HCT116 (cell line): ENCODE measurements at regions not wholly inside any gene's neighbourhood (a gene's known extent, or its start where the extent isn't known, plus 50 kb on each side); places are given as distances from the start of the nearest gene placed in this dataset.

Experiments
- ATAC-seq: fragments of 200-7000 bp; cut with Tn5 transposase; 2 replicates; pipeline ENCODE4 v1.9.1; 2020; ENCODE audit warnings: mild to moderate bottlenecking, moderate library complexity
- BruUV-seq: library from RNA; stranded (reverse); fragments of 400-500 nt; replicated peaks from 2 replicates; lab custom pipeline; 2021; lab: Mats Ljungman, UMichigan
- CTCF ChIA-PET: fragments of 300-600 bp; sonication (Branson Sonifier 250); formaldehyde crosslinking; loops from one replicate; lab custom pipeline; 2021; ENCODE audit warnings: antibody characterized with exemption; lab: Charles Lee
- POLR2A ChIA-PET: fragments of 300-600, 350-600 bp; sonication (Branson Sonifier 250); formaldehyde crosslinking; loops from one replicate; lab custom pipeline; 2021; ENCODE audit warnings: antibody characterized with exemption; lab: Charles Lee
- RAD21 ChIA-PET, 2 experiments: fragments of 300-600 bp; sonication (Branson Sonifier 250); formaldehyde crosslinking; loops; one replicate each; lab custom pipeline; 2023; ENCODE audit warnings: low total read pairs in 2 of 2; ENCODE audit not compliant: uncharacterized antibody in 2 of 2, unreplicated experiment in 2 of 2, low non-redundant PET in 1 of 2; lab: Charles Lee
- DNase-seq: peaks from one replicate; pipeline ENCODE4 v3.0.0-alpha.2; 2010; ENCODE audit warnings: low read depth, low spot score
- H2AFZ ChIP-seq: fragments of 200-600 bp; shearing (Covaris generic), sonication (generic); 2 replicates; pipeline ENCODE4 v1.6.1; 2017; ENCODE audit warnings: low read depth, mixed run types, mixed read lengths, antibody characterized with exemption, low read length; ENCODE audit not compliant: poor library complexity, severe bottlenecking
- H3K27ac ChIP-seq: 2 replicates; pipeline ENCODE4 v1.5.1; 2012; ENCODE audit warnings: low read depth, low read length
- H3K27me3 ChIP-seq: fragments of 200-600 bp; sonication (generic); 2 replicates; pipeline ENCODE4 v1.6.1; 2016; ENCODE audit warnings: mixed run types, low read length, mixed read lengths; ENCODE audit not compliant: insufficient read depth
- H3K36me3 ChIP-seq, 2 experiments: fragments of 200-500 bp in 1 of 2; fragments of 200-600 bp in 1 of 2; sonication (Bioruptor generic) in 1 of 2; sonication (generic) in 1 of 2; 2 replicates each; pipeline versions ENCODE4 v1.5.1 to v1.6.1; 2014 to 2016; ENCODE audit warnings: low read length in 2 of 2, inconsistent platforms in 1 of 2, mixed read lengths in 1 of 2, mixed run types in 1 of 2; ENCODE audit not compliant: insufficient read depth in 2 of 2, control insufficient read depth in 1 of 2
- H3K4me1 ChIP-seq, 2 experiments: fragments of 200-600 bp in 1 of 2; sonication (generic) in 1 of 2; 2 replicates each; pipeline versions ENCODE4 v1.5.1 to v1.6.1; 2012 to 2017; ENCODE audit warnings: low read length in 2 of 2, inconsistent platforms in 1 of 2, mild to moderate bottlenecking in 1 of 2, mixed read lengths in 1 of 2, mixed run types in 1 of 2, moderate library complexity in 1 of 2; ENCODE audit not compliant: insufficient read depth in 2 of 2, control insufficient read depth in 1 of 2
- H3K4me2 ChIP-seq: fragments of 200-600 bp; sonication (generic); 2 replicates; pipeline ENCODE4 v1.6.1; 2017; ENCODE audit warnings: mixed run types, low read length, mixed read lengths
- H3K4me3 ChIP-seq, 2 experiments: fragments of 200-600 bp in 1 of 2; sonication (generic) in 1 of 2; replicated peaks in 1 of 2; 2 replicates each; pipeline ENCODE4 v1.5.1; 2011 to 2016; ENCODE audit warnings: low read length in 2 of 2, control low read depth in 1 of 2, low read depth in 1 of 2, mild to moderate bottlenecking in 1 of 2, mixed read lengths in 1 of 2, mixed run types in 1 of 2
- H3K79me2 ChIP-seq: fragments of 200-600 bp; sonication (generic); 2 replicates; pipeline ENCODE4 v1.6.1; 2017; ENCODE audit warnings: mild to moderate bottlenecking, mixed run types, low read length, moderate library complexity, mixed read lengths; ENCODE audit not compliant: insufficient read depth
- H3K9ac ChIP-seq: fragments of 200-600 bp; sonication (generic); 2 replicates; pipeline ENCODE4 v1.6.1; 2016; ENCODE audit warnings: low read length, mixed read lengths
- H3K9me2 ChIP-seq: fragments of 200-600 bp; sonication (generic), shearing (Covaris generic); 2 replicates; pipeline ENCODE4 v1.6.1; 2017; ENCODE audit warnings: mixed run types, mild to moderate bottlenecking, moderate library complexity; ENCODE audit not compliant: insufficient read depth
- H3K9me3 ChIP-seq, 2 experiments: fragments of 200-500 bp in 1 of 2; fragments of 200-600 bp in 1 of 2; sonication (Bioruptor generic) in 1 of 2; sonication (generic) in 1 of 2; 2 replicates each; pipeline ENCODE4 v1.6.1; 2014 to 2017; ENCODE audit warnings: low read length in 2 of 2, mixed read lengths in 2 of 2, inconsistent platforms in 1 of 2, low read depth in 1 of 2, mild to moderate bottlenecking in 1 of 2, mixed run types in 1 of 2, moderate library complexity in 1 of 2; ENCODE audit not compliant: control insufficient read depth in 1 of 2, insufficient read depth in 1 of 2
- H4K20me1 ChIP-seq: fragments of 200-600 bp; sonication (generic), shearing (Covaris generic); 2 replicates; pipeline ENCODE4 v1.6.1; 2017; ENCODE audit warnings: mixed run types, mild to moderate bottlenecking, moderate library complexity; ENCODE audit not compliant: insufficient read depth
- CBX3 ChIP-seq: IDR thresholded peaks from 2 replicates; pipeline ENCODE4 v1.6.1; 2012; ENCODE audit warnings: low read depth
- CEBPB ChIP-seq: IDR thresholded peaks from 2 replicates; pipeline ENCODE4 v1.6.1; 2012; ENCODE audit warnings: low read depth
- ELF1 ChIP-seq: IDR thresholded peaks from 2 replicates; pipeline ENCODE4 v1.6.1; 2012; ENCODE audit warnings: low read depth, borderline replicate concordance
- EZH2 ChIP-seq: fragments of 200-600 bp; sonication (generic); IDR thresholded peaks from 2 replicates; pipeline ENCODE4 v1.6.1; 2017; ENCODE audit warnings: antibody characterized with exemption, mixed run types
- FOSL1 ChIP-seq: IDR thresholded peaks from 2 replicates; pipeline ENCODE4 v1.6.1; 2012; ENCODE audit warnings: low read depth
- JUND ChIP-seq: IDR thresholded peaks from 2 replicates; pipeline ENCODE4 v1.6.1; 2012
- MAX ChIP-seq: IDR thresholded peaks from 2 replicates; pipeline ENCODE4 v1.6.1; 2012
- POLR2A ChIP-seq: IDR thresholded peaks from 2 replicates; pipeline ENCODE4 v1.7.0; 2011; ENCODE audit warnings: borderline replicate concordance; ENCODE audit not compliant: insufficient read depth, insufficient read length; ENCODE audit errors: extremely low read depth
- POLR2AphosphoS5 ChIP-seq: IDR thresholded peaks from 2 replicates; pipeline ENCODE4 v1.6.1; 2011; ENCODE audit warnings: mild to moderate bottlenecking, low read depth, low read length, moderate library complexity
- RAD21 ChIP-seq: IDR thresholded peaks from 2 replicates; pipeline ENCODE4 v1.6.1; 2012; ENCODE audit warnings: low read depth, mild to moderate bottlenecking
- SRF ChIP-seq: IDR thresholded peaks from 2 replicates; pipeline ENCODE4 v1.6.1; 2012; ENCODE audit warnings: low read depth
- TCF7L2 ChIP-seq: IDR thresholded peaks from 2 replicates; pipeline ENCODE4 v1.7.0; 2011; ENCODE audit warnings: borderline replicate concordance, inconsistent platforms; ENCODE audit not compliant: insufficient read depth, insufficient read length; ENCODE audit errors: extremely low read depth
- ZBTB33 ChIP-seq: IDR thresholded peaks from 2 replicates; pipeline ENCODE4 v1.6.1; 2011; ENCODE audit warnings: mild to moderate bottlenecking, low read length, moderate library complexity; ENCODE audit not compliant: insufficient replicate concordance; ENCODE audit errors: extremely low read depth
- ZFX ChIP-seq: fragments of 450-650 bp; IDR thresholded peaks from 2 replicates; pipeline ENCODE4 v1.6.1; 2017
- ZNF274 ChIP-seq: fragments of 200-500 bp; sonication (Bioruptor generic); IDR thresholded peaks from 2 replicates; pipeline ENCODE4 v1.6.1; 2014; ENCODE audit warnings: mild to moderate bottlenecking, low read depth, low read length, inconsistent platforms
- intact Hi-C: fragments of 100-400 bp; cut with micrococcal nuclease; formaldehyde crosslinking; loops from 2 replicates; pipeline ENCODE4 v1.10.0; 2022

GRCh38 chr4:89573656-89574055 lies 263.3 kb downstream of the SNCA start:
- Histone ChIP-seq H3K36me3 (no peaks in the 10 kb centered on the region), H3K27me3 (no peaks in the 10 kb centered on the region), H3K27ac (no peak overlapping the region), H3K79me2 (no peaks in the 10 kb centered on the region), H3K9ac (no peak overlapping the region), H3K9me3 (no peaks in the 10 kb centered on the region), H3K4me1 (no peaks in the 10 kb centered on the region), H3K4me2 (no peak overlapping the region), H3K9me2 (no peaks in the 10 kb centered on the region), H2AFZ (no peak overlapping the region), H3K4me3 (no peak overlapping the region), H4K20me1 (no peaks in the 10 kb centered on the region)
- BruUV-seq, result no TSS peak
- ATAC-seq (no peak), DNase-seq (no peak)
- TF ChIP-seq EZH2, result no peak
- TF ChIP-seq ZFX, result no peak
- no peak for TF ChIP-seq JUND
- no peak for TF ChIP-seq ZBTB33
- TF ChIP-seq POLR2AphosphoS5, result no peak
- TF ChIP-seq CEBPB, result no peak
- TF ChIP-seq RAD21, result no peak
- TF ChIP-seq FOSL1, result no peak
- no peak for TF ChIP-seq TCF7L2
- TF ChIP-seq ZNF274, result no peak
- no peak for TF ChIP-seq CBX3
- no peak for TF ChIP-seq ELF1
- TF ChIP-seq MAX, result no peak
- TF ChIP-seq POLR2A, result no peak
- no peak for TF ChIP-seq SRF
- ChIA-PET POLR2A (no interaction called here), CTCF (interaction anchor here (2.9 kb wide), 1 partner anchor 16 kb away, joined by 7 read pairs; no protein-coding TSS in a partner anchor), RAD21 (no interaction called here)
- intact Hi-C loops, result no loop called here
